Heart right ventricle (tissue), 16 donors: ENCODE measurements at regions not wholly inside any gene's neighbourhood (a gene's known extent, or its start where the extent isn't known, plus 50 kb on each side); places are given as distances from the start of the nearest gene placed in this dataset.

Experiments used
- ATAC-seq, 8 donors: fragments of 200-7000 bp; cut with Tn5 transposase; one replicate each; pipeline ENCODE4 v1.9.1; 2020; ENCODE audit warnings: mild to moderate bottlenecking in 8 of 8, moderate library complexity in 8 of 8, moderate number of reproducible peaks in 1 of 8
- DNase-seq, 2 donors: peaks; one replicate each; pipeline ENCODE4 v3.0.0-alpha.2; 2020
- H3K27ac ChIP-seq, 10 donors: fragments of 200-600 bp; sonication (generic) in 2 of 10; one replicate each; pipeline versions ENCODE4 v1.5.0 to v1.8.0; 2020 to 2022; ENCODE audit warnings: mild to moderate bottlenecking in 3 of 10
- H3K27me3 ChIP-seq, 7 donors: fragments of 200-600 bp; one replicate each; pipeline ENCODE4 v1.8.0; 2021 to 2022; ENCODE audit warnings: mild to moderate bottlenecking in 2 of 7
- H3K36me3 ChIP-seq, 9 donors: fragments of 200-600 bp; sonication (generic) in 1 of 9; one replicate each; pipeline versions ENCODE4 v1.5.0 to v1.8.0; 2020 to 2022; ENCODE audit warnings: mild to moderate bottlenecking in 2 of 9
- H3K4me1 ChIP-seq, 9 donors: fragments of 200-600 bp; sonication (generic) in 1 of 9; one replicate each; pipeline versions ENCODE4 v1.5.0 to v1.8.0; 2020 to 2022; ENCODE audit warnings: mild to moderate bottlenecking in 4 of 9
- H3K4me3 ChIP-seq, 10 donors: fragments of 200-600 bp; sonication (generic) in 2 of 10; one replicate each; pipeline versions ENCODE4 v1.5.0 to v1.8.0; 2020 to 2022; ENCODE audit warnings: mild to moderate bottlenecking in 7 of 10, moderate library complexity in 2 of 10
- H3K9me3 ChIP-seq, 11 donors: fragments of 200-600 bp in 10 of 11; sonication (generic) in 2 of 11; one replicate each; pipeline versions ENCODE4 v1.5.0 to v1.8.0; 2013 to 2022; ENCODE audit warnings: mild to moderate bottlenecking in 2 of 11, control low read depth in 1 of 11, moderate library complexity in 1 of 11
- WGBS, 2 donors: extraction: QIAGEN DNeasy Blood & Tissue Kit; methylation state at CpG; one replicate each; pipeline ENCODE4 v1.1.7; 2013; ENCODE audit warnings: inconsistent platforms in 1 of 2; 5-methylcytosine and 5-hydroxymethylcytosine counted together
- intact Hi-C, 10 donors: fragments of 100-400 bp; cut with DNase I; formaldehyde crosslinking; loops; one replicate each; pipeline versions ENCODE4 v1.11.1 to v1.14.2; 2022
- TF ChIP-seq, protein P1 (sequence below), 9 donors: fragments of 200-600 bp; sonication (generic) in 2 of 9; IDR thresholded peaks; one replicate each; pipeline versions ENCODE4 v1.5.0 to v1.8.0; 2021 to 2022; ENCODE audit warnings: antibody characterized with exemption in 9 of 9, mild to moderate bottlenecking in 5 of 9, moderate library complexity in 1 of 9
- donor health status: Arrhythmogenic right ventricular cardiomyopathy.
- donor health status: ischemic (EF 13 %, LVEDD 7.1; RV severe dilation, severe dysfunction).
- donor health status: healthy with polysubstance abuse.
- donor health status: DM: no; HTN: yes; CAD: no.
- donor health status: DM: no; HTN: no; CAD: no.
- donor health status: ischemic (EF 25% LVEDD 6.9; RV normal size, moderate dysfunction).
- donor health status: ischemic (EF 25% LVEDD 5.7; RV mildly dilated, moderate dysfunction).
- donor health status: healthy.
- donor health status: DM: yes; HTN: yes; CAD: no.
- donor health status: Ischemic cardiomyopathy.
- donor health status: ischemic (EF 35%, LVEDD 5.7; RV mildly dilated, moderate dysfunction).
- donor health status: nonischemic (EF 11% LVEDD 7.7; RV severe dilation, severe dysfunction).
- donor health status: DM: yes; HTN: yes; CAD: no.
- donor health status: PGD.
- donor health status: ischemic (EF 29% LVEDD 5.4; RV normal size, mild dysfunction).
- donor health status: nonischemic (EF 23%, LVEDD 6.1; RV moderate dilation, normal function).

DNA sequence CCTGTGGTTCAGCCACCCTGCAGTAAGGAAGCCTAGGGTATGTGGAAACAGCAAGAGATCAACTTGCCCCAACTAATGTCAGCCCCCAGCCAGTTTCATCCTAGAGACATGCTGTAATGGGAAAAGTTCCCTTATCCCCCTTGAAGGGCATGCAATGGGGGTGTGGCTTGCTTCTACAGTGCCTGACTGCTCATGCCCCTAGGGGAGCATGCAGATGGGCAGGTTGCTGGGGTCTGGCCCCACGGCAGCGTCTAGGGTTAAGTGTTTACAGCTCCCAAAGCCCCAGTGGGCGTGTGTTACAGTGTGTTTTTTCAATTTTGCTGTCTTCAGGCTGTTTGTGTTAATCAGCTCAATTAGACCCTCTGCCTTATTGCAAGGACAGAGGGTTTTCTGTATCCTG lies 1105.9 kb downstream of the AMY1C start:
- Histone ChIP-seq H3K4me3 (no peak overlapping the region), H3K27me3 (no peaks in the 10 kb centered on the region), H3K9me3 (peaks cover 0 to 38% (median 0%) of the 10 kb centered on the region in 11 donors), H3K36me3 (no peaks in the 10 kb centered on the region), H3K27ac (no peak overlapping the region), H3K4me1 (no peaks in the 10 kb centered on the region)
- ATAC-seq (no peak), DNase-seq (no peak)
- 50 to 60% methylated on average over 3 of the region's 3 CpGs for WGBS, 2 donors
- intact Hi-C loops = no loop called here
- TF ChIP-seq, protein P1, sequence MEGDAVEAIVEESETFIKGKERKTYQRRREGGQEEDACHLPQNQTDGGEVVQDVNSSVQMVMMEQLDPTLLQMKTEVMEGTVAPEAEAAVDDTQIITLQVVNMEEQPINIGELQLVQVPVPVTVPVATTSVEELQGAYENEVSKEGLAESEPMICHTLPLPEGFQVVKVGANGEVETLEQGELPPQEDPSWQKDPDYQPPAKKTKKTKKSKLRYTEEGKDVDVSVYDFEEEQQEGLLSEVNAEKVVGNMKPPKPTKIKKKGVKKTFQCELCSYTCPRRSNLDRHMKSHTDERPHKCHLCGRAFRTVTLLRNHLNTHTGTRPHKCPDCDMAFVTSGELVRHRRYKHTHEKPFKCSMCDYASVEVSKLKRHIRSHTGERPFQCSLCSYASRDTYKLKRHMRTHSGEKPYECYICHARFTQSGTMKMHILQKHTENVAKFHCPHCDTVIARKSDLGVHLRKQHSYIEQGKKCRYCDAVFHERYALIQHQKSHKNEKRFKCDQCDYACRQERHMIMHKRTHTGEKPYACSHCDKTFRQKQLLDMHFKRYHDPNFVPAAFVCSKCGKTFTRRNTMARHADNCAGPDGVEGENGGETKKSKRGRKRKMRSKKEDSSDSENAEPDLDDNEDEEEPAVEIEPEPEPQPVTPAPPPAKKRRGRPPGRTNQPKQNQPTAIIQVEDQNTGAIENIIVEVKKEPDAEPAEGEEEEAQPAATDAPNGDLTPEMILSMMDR (IDR thresholded peaks at IDR 0.05) = no peak

DNA sequence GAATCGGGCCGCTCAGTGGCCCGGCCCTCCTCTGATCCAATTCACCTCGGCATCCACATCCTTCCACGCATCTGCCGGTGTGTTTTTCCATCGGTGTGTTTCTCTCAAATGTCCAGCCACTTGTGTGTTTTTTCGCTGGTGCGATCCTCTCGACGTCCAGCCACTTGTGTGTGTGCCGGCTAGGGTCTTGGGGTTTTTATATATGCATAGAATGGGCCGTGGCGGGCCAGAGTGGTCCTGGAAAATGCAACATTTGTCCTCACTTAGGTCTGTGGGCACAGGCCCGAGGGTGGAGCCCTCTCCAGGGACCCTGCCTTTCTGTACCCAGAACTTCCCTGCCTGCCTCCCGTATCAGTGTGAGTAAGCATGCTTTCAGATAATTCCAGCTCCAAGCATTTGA lies 1106.4 kb downstream of the AMY1C start:
- TF ChIP-seq, protein P1 (IDR thresholded peaks at IDR 0.05) = no peak
- intact Hi-C loops = no loop called here

DNA sequence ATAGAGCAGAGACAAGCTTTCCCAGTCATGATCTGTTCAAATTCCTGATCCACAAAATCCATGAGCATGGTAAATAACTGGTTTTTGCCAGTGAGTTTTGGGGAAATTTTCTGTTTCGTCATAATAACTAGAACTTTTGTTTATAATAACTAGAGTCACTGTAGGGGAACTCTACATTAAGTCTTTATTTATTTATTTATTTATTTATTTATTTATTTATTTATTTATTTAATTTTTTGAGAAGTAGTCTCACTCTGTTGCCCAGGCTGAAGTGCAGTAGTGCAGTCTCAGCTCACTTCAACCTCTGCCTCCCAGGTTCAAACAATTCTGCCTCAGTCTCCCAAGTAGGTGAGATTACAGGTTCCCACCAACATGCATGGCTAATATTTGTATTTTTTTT lies 1106.8 kb downstream of the AMY1C start:
- no peak for DNase-seq
- H3K4me3 ChIP-seq = no peak overlapping the region
- H3K9me3 ChIP-seq = peaks cover 0 to 39% (median 0%) of the 10 kb centered on the region in 11 donors
- no peak for ATAC-seq
- no peak overlapping the region for H3K27ac ChIP-seq
- 89 to 98% methylated on average over 1 of the region's 1 CpG for WGBS, 2 donors
- no peaks in the 10 kb centered on the region for H3K27me3 ChIP-seq
- no peaks in the 10 kb centered on the region for H3K36me3 ChIP-seq
- TF ChIP-seq, protein P1 (IDR thresholded peaks at IDR 0.05) = no peak
- H3K4me1 ChIP-seq = no peaks in the 10 kb centered on the region
- intact Hi-C loops = no loop called here

More for the DNA sequence above, 1106.4 kb downstream of the AMY1C start:
- no peak overlapping the region for H3K4me3 ChIP-seq
- peaks cover 0 to 41% (median 0%) of the 10 kb centered on the region in 11 donors for H3K9me3 ChIP-seq
- no peak for ATAC-seq
- no peaks in the 10 kb centered on the region for H3K36me3 ChIP-seq
- H3K4me1 ChIP-seq = no peaks in the 10 kb centered on the region
- DNase-seq = no peak
- 83 to 87% methylated on average over 16 of the region's 16 CpGs for WGBS, 2 donors
- no peaks in the 10 kb centered on the region for H3K27me3 ChIP-seq
- H3K27ac ChIP-seq = no peak overlapping the region

DNA sequence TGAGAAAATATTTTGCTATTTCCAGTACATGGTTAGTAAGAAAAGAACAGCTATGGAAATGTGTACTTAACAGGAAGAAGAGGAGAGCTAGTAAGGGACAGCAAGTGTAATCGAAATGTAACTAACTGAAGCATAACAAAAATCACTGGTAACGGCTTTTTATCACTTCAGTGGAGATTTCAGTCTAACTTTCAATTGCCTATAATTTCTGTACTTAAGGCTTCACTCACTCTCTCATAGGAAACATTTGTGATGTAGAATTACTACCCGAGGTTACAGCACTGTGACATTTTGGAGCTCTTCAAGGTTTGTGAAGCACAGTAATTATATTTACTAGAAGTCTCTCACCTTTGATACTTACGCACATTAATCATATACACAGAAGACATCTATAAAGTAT lies 1119.1 kb downstream of the AMY1C start:
- Histone ChIP-seq H3K27me3 (no peaks in the 10 kb centered on the region), H3K9me3 (peaks cover 0 to 3% (median 0%) of the 10 kb centered on the region in 11 donors), H3K36me3 (no peaks in the 10 kb centered on the region), H3K4me1 (no peaks in the 10 kb centered on the region), H3K4me3 (no peak overlapping the region), H3K27ac (no peak overlapping the region)
- 74 to 79% methylated on average over 4 of the region's 4 CpGs for WGBS, 2 donors
- ATAC-seq (no peak), DNase-seq (no peak)
- intact Hi-C loops = no loop called here
- TF ChIP-seq, protein P1 (IDR thresholded peaks at IDR 0.05) = no peak
